GM12878 (cell line): ENCODE measurements at regions not wholly inside any gene's neighbourhood (a gene's known extent, or its start where the extent isn't known, plus 50 kb on each side); places are given as distances from the start of the nearest gene placed in this dataset.

ENCODE experiments used
- ATAC-seq: fragments of 200-7000 bp; cut with Tn5 transposase; 3 replicates; pipeline ENCODE4 v1.9.1; 2020; ENCODE audit warnings: mild to moderate bottlenecking, moderate library complexity
- BruUV-seq: library from RNA; stranded (reverse); fragments of 400-500 nt; replicated peaks from 2 replicates; lab custom pipeline; 2021; lab: Mats Ljungman, UMichigan
- CTCF ChIA-PET: fragments of 300-600 bp; sonication (Branson Sonifier 250); formaldehyde crosslinking; extraction: SDS; loops from one replicate; lab custom pipeline; 2021; ENCODE audit warnings: inconsistent platforms; lab: Yijun Ruan, JAX
- POLR2A ChIA-PET: fragments of 350-600 bp; formaldehyde crosslinking; extraction: SDS; loops from one replicate; lab custom pipeline; 2021; ENCODE audit warnings: inconsistent platforms; lab: Charles Lee
- RAD21 ChIA-PET: fragments of 300-600 bp; sonication (Branson Sonifier 250); formaldehyde crosslinking; loops from one replicate; lab custom pipeline; 2023; ENCODE audit warnings: antibody characterized with exemption; ENCODE audit not compliant: unreplicated experiment; lab: Charles Lee
- SMC1A ChIA-PET: fragments of 300-600 bp; sonication (Branson Sonifier 250); formaldehyde crosslinking; loops from one replicate; lab custom pipeline; 2023; ENCODE audit not compliant: unreplicated experiment, uncharacterized antibody; lab: Charles Lee
- DNase-seq: peaks from one replicate; pipeline ENCODE4 v3.0.0-alpha.2; 2011; ENCODE audit warnings: low read depth, low spot score
- FAIRE-seq: peaks from 3 replicates; lab custom pipeline; 2011; peaks lifted over from hg19 to GRCh38; lab: Jason Lieb, UNC
- H2AFZ ChIP-seq: 2 replicates; pipeline ENCODE4 v1.6.0; 2011; ENCODE audit warnings: low read depth, low read length, control low read depth; ENCODE audit not compliant: control insufficient read depth
- H3K27ac ChIP-seq: 2 replicates; pipeline ENCODE4 v1.5.1; 2011; ENCODE audit warnings: control low read depth; ENCODE audit not compliant: control insufficient read depth, insufficient read depth
- H3K27me3 ChIP-seq, 2 experiments: replicated peaks in 1 of 2; 2 replicates each; pipeline versions ENCODE4 v1.6.0 to v1.6.1; 2011; ENCODE audit warnings: low read length in 1 of 2; ENCODE audit not compliant: control insufficient read depth in 2 of 2, insufficient read depth in 2 of 2
- H3K36me3 ChIP-seq, 2 experiments: 2 replicates each; pipeline ENCODE4 v1.5.1; 2011; ENCODE audit warnings: low read length in 1 of 2; ENCODE audit not compliant: control insufficient read depth in 2 of 2, insufficient read depth in 2 of 2
- H3K4me1 ChIP-seq: 2 replicates; pipeline ENCODE4 v1.6.1; 2011; ENCODE audit warnings: mild to moderate bottlenecking, low read length, moderate library complexity, mixed read lengths; ENCODE audit not compliant: control insufficient read depth, insufficient read depth
- H3K4me2 ChIP-seq: 2 replicates; pipeline ENCODE4 v1.6.0; 2011; ENCODE audit warnings: control low read depth; ENCODE audit not compliant: control insufficient read depth, insufficient read depth
- H3K4me3 ChIP-seq: fragments of 200-600 bp; sonication (generic); 2 replicates; pipeline ENCODE4 v1.5.1; 2016
- H3K79me2 ChIP-seq: 2 replicates; pipeline ENCODE4 v1.6.0; 2011; ENCODE audit warnings: low read length; ENCODE audit not compliant: control insufficient read depth, insufficient read depth
- H3K9ac ChIP-seq: 2 replicates; pipeline ENCODE4 v1.8.0; 2011; ENCODE audit warnings: low read length, control low read depth, mixed read lengths; ENCODE audit not compliant: control insufficient read depth, insufficient read depth
- H3K9me3 ChIP-seq: replicated peaks from 3 replicates; pipeline ENCODE4 v1.5.1; 2011; ENCODE audit warnings: mild to moderate bottlenecking, low read length; ENCODE audit not compliant: control insufficient read depth, insufficient read depth
- H4K20me1 ChIP-seq: 2 replicates; pipeline ENCODE4 v1.6.0; 2011; ENCODE audit not compliant: control insufficient read depth, insufficient read depth
- BCL11A ChIP-seq: IDR thresholded peaks from 2 replicates; pipeline ENCODE4 v1.6.1; 2011; ENCODE audit warnings: low read depth, low read length
- BMI1 ChIP-seq: fragments of 450-650 bp; IDR thresholded peaks from 2 replicates; pipeline ENCODE4 v1.6.1; 2016; ENCODE audit warnings: mild to moderate bottlenecking, moderate library complexity, borderline replicate concordance
- EP300 ChIP-seq, 2 experiments: fragments of 150-350 bp in 1 of 2; IDR thresholded peaks; 2 replicates each; pipeline ENCODE4 v1.6.1; 2011 to 2012; ENCODE audit warnings: low read depth in 2 of 2, low read length in 2 of 2, borderline replicate concordance in 1 of 2, improper control_type of control experiment in 1 of 2, inconsistent platforms in 1 of 2; ENCODE audit not compliant: control insufficient read depth in 1 of 2
- ETV6 ChIP-seq, 2 experiments: fragments of 450-650 bp in 1 of 2; IDR thresholded peaks in 1 of 2; conservative IDR thresholded peaks in 1 of 2; 2 replicates each; pipeline ENCODE4 v1.6.1; 2014; ENCODE audit warnings: antibody characterized with exemption in 1 of 2, borderline replicate concordance in 1 of 2, low read depth in 1 of 2, mild to moderate bottlenecking in 1 of 2, moderate library complexity in 1 of 2
- IRF4 ChIP-seq: IDR thresholded peaks from 2 replicates; pipeline ENCODE4 v1.6.1; 2011; ENCODE audit warnings: low read depth, low read length
- MXI1 ChIP-seq: fragments of 150-350 bp; IDR thresholded peaks from 2 replicates; pipeline ENCODE4 v1.6.1; 2011; ENCODE audit warnings: low read depth, mild to moderate bottlenecking, inconsistent platforms, low read length, improper control_type of control experiment
- NR2F1 ChIP-seq: fragments of 450-650 bp; conservative IDR thresholded peaks from 2 replicates; pipeline ENCODE4 v1.6.1; 2017; ENCODE audit warnings: mild to moderate bottlenecking
- PAX8 ChIP-seq: fragments of 450-650 bp; IDR thresholded peaks from 2 replicates; pipeline ENCODE4 v1.6.1; 2017; ENCODE audit warnings: mild to moderate bottlenecking, moderate library complexity
- RCOR1 ChIP-seq: conservative IDR thresholded peaks from 2 replicates; pipeline ENCODE4 v1.6.1; 2012; ENCODE audit warnings: low read depth, low read length, improper control_type of control experiment
- RELA ChIP-seq: fragments of 450-650 bp; IDR thresholded peaks from 2 replicates; pipeline ENCODE4 v1.8.0; 2014; ENCODE audit warnings: borderline replicate concordance; ENCODE audit not compliant: partially characterized antibody
- SP1 ChIP-seq: IDR thresholded peaks from one replicate; pipeline ENCODE4 v1.6.1; 2011; ENCODE audit warnings: low read depth, low read length
- TBL1XR1 ChIP-seq: IDR thresholded peaks from 2 replicates; pipeline ENCODE4 v1.6.1; 2012; ENCODE audit warnings: low read depth, low read length, improper control_type of control experiment
- TCF3 ChIP-seq: IDR thresholded peaks from 2 replicates; pipeline ENCODE4 v1.6.1; 2012; ENCODE audit warnings: low read depth, mild to moderate bottlenecking, low read length, borderline replicate concordance; ENCODE audit not compliant: insufficient read depth
- ZBED1 ChIP-seq: IDR thresholded peaks from 2 replicates; pipeline ENCODE4 v1.6.1; 2016; ENCODE audit warnings: borderline replicate concordance
- WGBS: methylation state at CpG from one replicate; pipeline ENCODE4 v1.1.6; 2016; ENCODE audit warnings: low lambda C conversion rate; ENCODE audit not compliant: insufficient replicate concordance, insufficient coverage; ENCODE audit errors: missing lambda C conversion rate; 5-methylcytosine and 5-hydroxymethylcytosine counted together
- in situ Hi-C: fragments of 300-500 bp; cut with MboI; formaldehyde crosslinking; loops from 9 replicates; pipeline ENCODE4 v1.14.3; 2018; ENCODE audit warnings: mixed read lengths
- intact Hi-C: fragments of 100-400 bp; cut with micrococcal nuclease; formaldehyde crosslinking; loops from one replicate; pipeline ENCODE4 v1.14.2; 2022; ENCODE audit not compliant: unreplicated experiment
- TF ChIP-seq, protein P1 (sequence below): fragments of 450-650 bp; IDR thresholded peaks from 2 replicates; pipeline ENCODE4 v1.6.1; 2018; ENCODE audit warnings: mild to moderate bottlenecking, low read depth, moderate library complexity; ENCODE audit not compliant: partially characterized antibody
- TF ChIP-seq, protein P2 (sequence below): IDR thresholded peaks from 2 replicates; pipeline ENCODE4 v1.6.1; 2012; ENCODE audit warnings: low read depth, low read length, improper control_type of control experiment
- TF ChIP-seq, protein P3 (sequence below): fragments of 450-650 bp; conservative IDR thresholded peaks from 2 replicates; pipeline ENCODE4 v1.6.1; 2017; ENCODE audit warnings: mild to moderate bottlenecking, moderate library complexity

DNA sequence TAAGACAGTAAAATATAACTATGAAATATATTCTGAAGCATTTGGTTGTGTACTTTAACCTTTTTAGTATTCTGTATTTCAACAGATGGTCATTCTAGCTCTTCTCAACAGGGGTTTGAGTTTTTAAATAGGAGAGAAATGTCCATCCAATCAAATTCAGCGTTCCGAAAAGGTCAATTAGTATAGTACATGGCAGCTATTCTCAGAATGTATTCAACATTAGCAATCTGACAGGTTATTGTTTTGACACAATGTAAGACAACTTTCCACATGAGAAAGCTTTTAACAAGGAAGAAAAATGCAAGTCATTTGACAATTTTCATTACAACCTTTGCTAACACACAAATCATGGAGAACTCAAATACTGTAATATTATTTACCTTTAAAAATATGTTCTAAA is 996.3 kb upstream of the CDH10 start:
- no peak overlapping the region for H3K4me3 ChIP-seq
- no peak overlapping the region for H3K4me2 ChIP-seq
- POLR2A ChIA-PET, result no interaction called here
- intact Hi-C loops, result no loop called here
- no peak overlapping the region for H2AFZ ChIP-seq
- CTCF ChIA-PET, result no interaction called here
- no peaks in the 10 kb centered on the region for H4K20me1 ChIP-seq
- BruUV-seq, result no TSS peak
- ATAC-seq, result no peak
- no peak overlapping the region for H3K27ac ChIP-seq
- H3K27me3 ChIP-seq, result no peaks in the 10 kb centered on the region
- no peaks in the 10 kb centered on the region for H3K4me1 ChIP-seq
- in situ Hi-C loops, result no loop called here
- no peak for TF ChIP-seq RCOR1
- TF ChIP-seq ETV6 (conservative IDR thresholded peaks at IDR 0.05 in 1 of 2, IDR thresholded peaks at IDR 0.05 in 1 of 2; ENCODE audit: borderline replicate concordance in 1 of 2, low read depth in 1 of 2), result no peak
- TF ChIP-seq, protein P1, sequence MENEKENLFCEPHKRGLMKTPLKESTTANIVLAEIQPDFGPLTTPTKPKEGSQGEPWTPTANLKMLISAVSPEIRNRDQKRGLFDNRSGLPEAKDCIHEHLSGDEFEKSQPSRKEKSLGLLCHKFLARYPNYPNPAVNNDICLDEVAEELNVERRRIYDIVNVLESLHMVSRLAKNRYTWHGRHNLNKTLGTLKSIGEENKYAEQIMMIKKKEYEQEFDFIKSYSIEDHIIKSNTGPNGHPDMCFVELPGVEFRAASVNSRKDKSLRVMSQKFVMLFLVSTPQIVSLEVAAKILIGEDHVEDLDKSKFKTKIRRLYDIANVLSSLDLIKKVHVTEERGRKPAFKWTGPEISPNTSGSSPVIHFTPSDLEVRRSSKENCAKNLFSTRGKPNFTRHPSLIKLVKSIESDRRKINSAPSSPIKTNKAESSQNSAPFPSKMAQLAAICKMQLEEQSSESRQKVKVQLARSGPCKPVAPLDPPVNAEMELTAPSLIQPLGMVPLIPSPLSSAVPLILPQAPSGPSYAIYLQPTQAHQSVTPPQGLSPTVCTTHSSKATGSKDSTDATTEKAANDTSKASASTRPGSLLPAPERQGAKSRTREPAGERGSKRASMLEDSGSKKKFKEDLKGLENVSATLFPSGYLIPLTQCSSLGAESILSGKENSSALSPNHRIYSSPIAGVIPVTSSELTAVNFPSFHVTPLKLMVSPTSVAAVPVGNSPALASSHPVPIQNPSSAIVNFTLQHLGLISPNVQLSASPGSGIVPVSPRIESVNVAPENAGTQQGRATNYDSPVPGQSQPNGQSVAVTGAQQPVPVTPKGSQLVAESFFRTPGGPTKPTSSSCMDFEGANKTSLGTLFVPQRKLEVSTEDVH, result no peak
- no peak for TF ChIP-seq ZBED1
- no peak for TF ChIP-seq BMI1
- TF ChIP-seq MXI1, result no peak
- no peak for TF ChIP-seq IRF4
- TF ChIP-seq RELA, result no peak
- TF ChIP-seq PAX8, result no peak
- TF ChIP-seq NR2F1, result no peak
- TF ChIP-seq TCF3, result no peak
- no peak for TF ChIP-seq BCL11A
- TF ChIP-seq TBL1XR1, result no peak
- no peak for TF ChIP-seq EP300 (IDR thresholded peaks at IDR 0.05; ENCODE audit: borderline replicate concordance in 1 of 2, control insufficient read depth in 1 of 2, low read depth in 2 of 2, low read length in 2 of 2)
- TF ChIP-seq, protein P2, sequence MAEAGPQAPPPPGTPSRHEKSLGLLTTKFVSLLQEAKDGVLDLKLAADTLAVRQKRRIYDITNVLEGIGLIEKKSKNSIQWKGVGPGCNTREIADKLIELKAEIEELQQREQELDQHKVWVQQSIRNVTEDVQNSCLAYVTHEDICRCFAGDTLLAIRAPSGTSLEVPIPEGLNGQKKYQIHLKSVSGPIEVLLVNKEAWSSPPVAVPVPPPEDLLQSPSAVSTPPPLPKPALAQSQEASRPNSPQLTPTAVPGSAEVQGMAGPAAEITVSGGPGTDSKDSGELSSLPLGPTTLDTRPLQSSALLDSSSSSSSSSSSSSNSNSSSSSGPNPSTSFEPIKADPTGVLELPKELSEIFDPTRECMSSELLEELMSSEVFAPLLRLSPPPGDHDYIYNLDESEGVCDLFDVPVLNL, result no peak
- TF ChIP-seq, protein P3, sequence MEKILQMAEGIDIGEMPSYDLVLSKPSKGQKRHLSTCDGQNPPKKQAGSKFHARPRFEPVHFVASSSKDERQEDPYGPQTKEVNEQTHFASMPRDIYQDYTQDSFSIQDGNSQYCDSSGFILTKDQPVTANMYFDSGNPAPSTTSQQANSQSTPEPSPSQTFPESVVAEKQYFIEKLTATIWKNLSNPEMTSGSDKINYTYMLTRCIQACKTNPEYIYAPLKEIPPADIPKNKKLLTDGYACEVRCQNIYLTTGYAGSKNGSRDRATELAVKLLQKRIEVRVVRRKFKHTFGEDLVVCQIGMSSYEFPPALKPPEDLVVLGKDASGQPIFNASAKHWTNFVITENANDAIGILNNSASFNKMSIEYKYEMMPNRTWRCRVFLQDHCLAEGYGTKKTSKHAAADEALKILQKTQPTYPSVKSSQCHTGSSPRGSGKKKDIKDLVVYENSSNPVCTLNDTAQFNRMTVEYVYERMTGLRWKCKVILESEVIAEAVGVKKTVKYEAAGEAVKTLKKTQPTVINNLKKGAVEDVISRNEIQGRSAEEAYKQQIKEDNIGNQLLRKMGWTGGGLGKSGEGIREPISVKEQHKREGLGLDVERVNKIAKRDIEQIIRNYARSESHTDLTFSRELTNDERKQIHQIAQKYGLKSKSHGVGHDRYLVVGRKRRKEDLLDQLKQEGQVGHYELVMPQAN, result no peak
- no peak for TF ChIP-seq SP1
- TF ChIP-seq, all 136 proteins: peak for 0
- Histone ChIP-seq H3K9ac (no peak overlapping the region), H3K9me3 (no peaks in the 10 kb centered on the region), H3K79me2 (no peaks in the 10 kb centered on the region), H3K36me3 (no peaks in the 10 kb centered on the region)
- WGBS, result 26% methylated on average over 2 of the region's 2 CpGs
- RAD21 ChIA-PET, result no interaction called here
- FAIRE-seq, result no peak
- no peak for DNase-seq
- SMC1A ChIA-PET, result no interaction called here
